Neural progenitor cell (in vitro differentiated cells): ENCODE measurements at regions not wholly inside any gene's neighbourhood (a gene's known extent, or its start where the extent isn't known, plus 50 kb on each side); places are given as distances from the start of the nearest gene placed in this dataset.

ENCODE experiments used
- DNase-seq: peaks from one replicate; pipeline ENCODE4 v3.0.0-alpha.2; 2016; ENCODE audit warnings: low spot score
- H2AFZ ChIP-seq: fragments of 200-600 bp; sonication (generic); replicated peaks from 2 replicates; pipeline ENCODE4 v1.6.1; 2016; ENCODE audit warnings: antibody characterized with exemption
- H3F3A ChIP-seq: fragments of 200-600 bp; sonication (generic); 2 replicates; pipeline ENCODE4 v1.6.1; 2016; ENCODE audit warnings: antibody characterized with exemption, low read depth
- H3K27ac ChIP-seq: fragments of 200-600 bp; sonication (generic); 2 replicates; pipeline ENCODE4 v1.5.1; 2016; ENCODE audit warnings: mild to moderate bottlenecking
- H3K27me3 ChIP-seq: fragments of 200-600 bp; sonication (generic); 2 replicates; pipeline ENCODE4 v1.6.1; 2016; ENCODE audit warnings: mild to moderate bottlenecking, moderate library complexity
- H3K36me3 ChIP-seq: fragments of 200-600 bp; sonication (generic); 2 replicates; pipeline ENCODE4 v1.5.1; 2016
- H3K4me1 ChIP-seq: fragments of 200-600 bp; sonication (generic); 2 replicates; pipeline ENCODE4 v1.6.1; 2016; ENCODE audit warnings: mixed run types
- H3K4me2 ChIP-seq: fragments of 200-600 bp; sonication (generic); 2 replicates; pipeline ENCODE4 v1.6.1; 2016
- H3K4me3 ChIP-seq: fragments of 200-600 bp; sonication (generic); 2 replicates; pipeline ENCODE4 v1.5.1; 2016
- H3K79me2 ChIP-seq: fragments of 200-600 bp; sonication (generic); 2 replicates; pipeline ENCODE4 v1.6.1; 2016; ENCODE audit warnings: low read depth
- H3K9ac ChIP-seq: fragments of 200-600 bp; sonication (generic); 2 replicates; pipeline ENCODE4 v1.6.1; 2016
- H3K9me3 ChIP-seq: fragments of 200-600 bp; sonication (generic); 2 replicates; pipeline ENCODE4 v1.5.1; 2016; ENCODE audit warnings: low read depth
- H4K20me1 ChIP-seq: fragments of 200-600 bp; sonication (generic); 2 replicates; pipeline ENCODE4 v1.6.1; 2016; ENCODE audit warnings: low read depth
- H3K27ac Mint-ChIP-seq: 3 replicates; pipeline ENCODE4 v1.8.0; 2021; ENCODE audit warnings: mixed read lengths
- H3K27me3 Mint-ChIP-seq: 2 replicates; pipeline ENCODE4 v1.8.0; 2022; ENCODE audit warnings: low read depth, mild to moderate bottlenecking, inconsistent platforms, moderate library complexity, mixed read lengths; ENCODE audit not compliant: insufficient read depth
- H3K36me3 Mint-ChIP-seq: 3 replicates; pipeline ENCODE4 v1.8.0; 2021; ENCODE audit warnings: mixed read lengths
- H3K4me1 Mint-ChIP-seq: 3 replicates; pipeline ENCODE4 v1.8.0; 2021; ENCODE audit warnings: mixed read lengths
- H3K4me3 Mint-ChIP-seq: 3 replicates; pipeline ENCODE4 v1.8.0; 2021; ENCODE audit warnings: mild to moderate bottlenecking, moderate library complexity, mixed read lengths
- H3K9me3 Mint-ChIP-seq: 3 replicates; pipeline ENCODE4 v1.8.0; 2020; ENCODE audit warnings: mixed read lengths
- EZH2 ChIP-seq: fragments of 200-600 bp; sonication (generic); IDR thresholded peaks from 2 replicates; pipeline ENCODE4 v1.6.1; 2017; ENCODE audit warnings: antibody characterized with exemption, mild to moderate bottlenecking, moderate library complexity
- EZH2phosphoT487 ChIP-seq: fragments of 200-600 bp; sonication (generic); IDR thresholded peaks from 2 replicates; pipeline ENCODE4 v1.6.1; 2017; ENCODE audit warnings: antibody characterized with exemption
- TF ChIP-seq, protein P1 (sequence below): fragments of 200-600 bp; sonication (generic); IDR thresholded peaks from 2 replicates; pipeline ENCODE4 v1.5.1; 2017; ENCODE audit warnings: antibody characterized with exemption, mild to moderate bottlenecking

DNA sequence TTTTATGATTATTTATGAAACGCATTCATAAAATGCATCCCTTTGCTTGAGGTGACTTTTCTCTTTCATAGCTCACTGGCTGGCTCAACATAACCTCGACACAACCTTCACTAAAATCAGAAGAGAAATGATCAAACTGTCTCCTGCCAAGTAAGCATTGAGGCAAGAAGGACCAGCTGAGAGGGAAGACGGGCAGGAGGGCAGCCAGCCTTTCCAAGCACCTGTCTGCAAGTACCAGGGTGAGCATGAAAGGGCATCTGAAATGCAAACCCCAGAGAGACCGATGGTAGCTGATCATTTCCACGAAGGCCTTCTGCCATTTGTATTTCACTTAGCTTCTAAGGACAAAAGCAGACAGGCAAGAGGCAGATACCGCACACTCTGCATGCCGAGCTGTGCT is 52.1 kb upstream of the RPH3AL start:
- H3K9me3 ChIP-seq: no peaks in the 10 kb centered on the region
- no peak overlapping the region for H3K9ac ChIP-seq
- no peaks in the 10 kb centered on the region for H4K20me1 ChIP-seq
- TF ChIP-seq EZH2phosphoT487 (no peak), EZH2 (no peak)
- TF ChIP-seq, protein P1, sequence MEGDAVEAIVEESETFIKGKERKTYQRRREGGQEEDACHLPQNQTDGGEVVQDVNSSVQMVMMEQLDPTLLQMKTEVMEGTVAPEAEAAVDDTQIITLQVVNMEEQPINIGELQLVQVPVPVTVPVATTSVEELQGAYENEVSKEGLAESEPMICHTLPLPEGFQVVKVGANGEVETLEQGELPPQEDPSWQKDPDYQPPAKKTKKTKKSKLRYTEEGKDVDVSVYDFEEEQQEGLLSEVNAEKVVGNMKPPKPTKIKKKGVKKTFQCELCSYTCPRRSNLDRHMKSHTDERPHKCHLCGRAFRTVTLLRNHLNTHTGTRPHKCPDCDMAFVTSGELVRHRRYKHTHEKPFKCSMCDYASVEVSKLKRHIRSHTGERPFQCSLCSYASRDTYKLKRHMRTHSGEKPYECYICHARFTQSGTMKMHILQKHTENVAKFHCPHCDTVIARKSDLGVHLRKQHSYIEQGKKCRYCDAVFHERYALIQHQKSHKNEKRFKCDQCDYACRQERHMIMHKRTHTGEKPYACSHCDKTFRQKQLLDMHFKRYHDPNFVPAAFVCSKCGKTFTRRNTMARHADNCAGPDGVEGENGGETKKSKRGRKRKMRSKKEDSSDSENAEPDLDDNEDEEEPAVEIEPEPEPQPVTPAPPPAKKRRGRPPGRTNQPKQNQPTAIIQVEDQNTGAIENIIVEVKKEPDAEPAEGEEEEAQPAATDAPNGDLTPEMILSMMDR: no peak
- peaks cover 10% of the 10 kb centered on the region for H3K4me1 Mint-ChIP-seq
- no peaks in the 10 kb centered on the region for H3K36me3 Mint-ChIP-seq
- no peaks in the 10 kb centered on the region for H3K36me3 ChIP-seq
- H3K27ac ChIP-seq: no peak overlapping the region
- no peak for DNase-seq
- H3F3A ChIP-seq: peaks cover 7% of the 10 kb centered on the region
- H3K27me3 ChIP-seq: peaks cover 16% of the 10 kb centered on the region
- H2AFZ ChIP-seq: no peak overlapping the region
- no peak overlapping the region for H3K27ac Mint-ChIP-seq
- no peak overlapping the region for H3K4me2 ChIP-seq
- H3K79me2 ChIP-seq: no peaks in the 10 kb centered on the region
- peaks cover 4% of the 10 kb centered on the region for H3K4me1 ChIP-seq
- H3K9me3 Mint-ChIP-seq: peaks cover 2% of the 10 kb centered on the region
- no peak overlapping the region for H3K4me3 ChIP-seq
- H3K4me3 Mint-ChIP-seq: no peak overlapping the region
- H3K27me3 Mint-ChIP-seq: peaks cover 14% of the 10 kb centered on the region
